KMS-11 (cell line): ENCODE measurements at regions not wholly inside any gene's neighbourhood (a gene's known extent, or its start where the extent isn't known, plus 50 kb on each side); places are given as distances from the start of the nearest gene placed in this dataset.

Source experiments
- H2AFZ ChIP-seq: fragments of 200-600 bp; sonication (generic); 2 replicates; pipeline ENCODE4 v1.6.1; 2016; ENCODE audit warnings: antibody characterized with exemption, mixed run types, low read depth
- H3K27ac ChIP-seq: fragments of 200-600 bp; sonication (generic); 2 replicates; pipeline ENCODE4 v1.6.1; 2016; ENCODE audit warnings: mild to moderate bottlenecking, mixed run types
- H3K27me3 ChIP-seq: fragments of 200-600 bp; sonication (generic); 2 replicates; pipeline ENCODE4 v1.6.1; 2017; ENCODE audit warnings: mild to moderate bottlenecking, low read depth, mixed run types, moderate library complexity; ENCODE audit not compliant: insufficient read depth
- H3K36me3 ChIP-seq: fragments of 200-600 bp; sonication (generic); 2 replicates; pipeline ENCODE4 v1.6.1; 2017; ENCODE audit warnings: mild to moderate bottlenecking, mixed run types; ENCODE audit not compliant: insufficient read depth
- H3K4me1 ChIP-seq: fragments of 200-600 bp; sonication (generic); 2 replicates; pipeline ENCODE4 v1.6.1; 2016; ENCODE audit warnings: mild to moderate bottlenecking, low read depth, mixed run types; ENCODE audit not compliant: poor library complexity, severe bottlenecking
- H3K4me2 ChIP-seq: fragments of 200-600 bp; sonication (generic); 2 replicates; pipeline ENCODE4 v1.7.0; 2016; ENCODE audit warnings: mild to moderate bottlenecking, mixed run types
- H3K4me3 ChIP-seq: fragments of 200-600 bp; sonication (generic); IDR thresholded peaks from 2 replicates; pipeline ENCODE4 v1.6.1; 2017; ENCODE audit warnings: low read depth, low read length, mixed read lengths; ENCODE audit not compliant: insufficient read depth
- H3K79me2 ChIP-seq: fragments of 200-600 bp; sonication (generic); 2 replicates; pipeline ENCODE4 v1.6.1; 2016; ENCODE audit warnings: low read depth, mixed run types; ENCODE audit not compliant: insufficient read depth
- H3K9ac ChIP-seq: fragments of 200-600 bp; sonication (generic); 2 replicates; pipeline ENCODE4 v1.6.1; 2016; ENCODE audit warnings: mild to moderate bottlenecking, mixed run types
- H4K20me1 ChIP-seq: fragments of 200-600 bp; sonication (generic); 2 replicates; pipeline ENCODE4 v1.6.1; 2016; ENCODE audit warnings: mild to moderate bottlenecking, mixed run types; ENCODE audit not compliant: insufficient read depth
- CTCF ChIP-seq: fragments of 200-600 bp; sonication (generic); conservative IDR thresholded peaks from 2 replicates; pipeline ENCODE4 v1.6.1; 2017; ENCODE audit warnings: low read depth, mild to moderate bottlenecking, antibody characterized with exemption, low read length, moderate library complexity, mixed read lengths

DNA sequence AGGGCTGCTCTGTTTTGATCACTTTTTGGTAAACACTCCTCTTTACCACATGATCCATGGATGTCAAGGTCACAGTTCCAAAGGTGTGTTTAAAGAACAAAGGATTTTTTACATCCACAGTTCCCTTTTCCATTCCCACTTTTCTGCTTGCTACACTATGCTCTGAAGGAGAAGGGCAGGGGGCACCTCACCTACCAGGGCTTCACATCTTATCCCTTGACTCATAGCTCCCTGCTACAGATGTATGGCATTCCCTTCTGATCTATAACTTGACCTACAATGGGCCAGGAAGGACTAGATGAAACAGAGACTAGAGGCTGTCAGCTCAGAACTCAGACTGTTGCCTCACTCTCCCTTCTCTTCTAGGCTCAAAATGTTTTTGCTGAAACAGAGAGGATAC, 233.1 kb upstream of the RPS6KA3 start:
- Histone ChIP-seq H3K4me1 (peaks cover 42% of the 10 kb centered on the region), H3K27ac (peak overlapping the region; percentile 26; the same call in 1 of the 2 replicates), H3K36me3 (no peaks in the 10 kb centered on the region), H3K4me2 (peak overlapping the region; percentile 76), H3K27me3 (no peaks in the 10 kb centered on the region), H4K20me1 (no peaks in the 10 kb centered on the region), H3K4me3 (no peak overlapping the region), H2AFZ (no peak overlapping the region), H3K79me2 (no peaks in the 10 kb centered on the region), H3K9ac (no peak overlapping the region)
- no peak for TF ChIP-seq CTCF

DNA sequence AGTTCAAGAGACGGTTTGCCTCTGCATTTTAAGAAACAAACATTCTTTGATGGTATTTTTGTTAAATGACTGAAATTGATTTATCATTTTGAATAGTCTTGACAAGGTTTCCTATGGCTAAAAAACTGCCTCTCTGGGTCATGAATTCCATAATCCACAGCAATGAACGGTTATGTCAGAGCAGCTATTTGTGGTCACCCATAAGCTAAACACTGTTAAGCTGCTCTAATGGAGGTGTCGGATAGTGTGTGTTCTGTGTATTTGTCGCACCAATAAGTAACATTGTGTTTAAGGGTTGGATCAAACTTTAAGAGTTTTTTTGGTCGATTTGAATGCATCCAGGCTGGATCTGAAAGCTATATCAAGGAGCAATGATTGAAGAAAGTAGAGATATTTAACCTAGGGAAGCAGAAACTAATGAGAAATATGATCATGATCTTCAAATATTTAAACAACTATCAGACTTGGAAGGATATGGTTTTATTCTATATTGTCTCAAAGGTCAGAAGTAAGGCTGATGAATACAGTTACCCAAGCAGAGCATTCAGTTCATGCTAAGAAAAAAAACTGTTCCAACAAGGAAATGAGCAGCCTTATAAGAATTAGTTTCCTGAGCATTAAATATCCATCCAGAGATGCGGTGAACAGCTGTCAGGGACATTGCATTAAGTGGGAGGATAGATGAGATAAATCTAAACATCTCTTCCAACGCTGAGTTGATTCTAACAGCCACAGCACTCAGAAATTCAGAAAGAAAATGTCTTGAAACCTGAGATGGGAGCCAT, 232.3 kb upstream of the RPS6KA3 start:
- no peak overlapping the region for H2AFZ ChIP-seq
- H3K27ac ChIP-seq = no peak overlapping the region
- no peaks in the 10 kb centered on the region for H3K27me3 ChIP-seq
- no peaks in the 10 kb centered on the region for H3K79me2 ChIP-seq
- no peaks in the 10 kb centered on the region for H3K36me3 ChIP-seq
- H4K20me1 ChIP-seq = no peaks in the 10 kb centered on the region
- peaks cover 42% of the 10 kb centered on the region for H3K4me1 ChIP-seq
- TF ChIP-seq CTCF = no peak
- no peak overlapping the region for H3K4me3 ChIP-seq
- H3K4me2 ChIP-seq = no peak overlapping the region
- H3K9ac ChIP-seq = no peak overlapping the region

DNA sequence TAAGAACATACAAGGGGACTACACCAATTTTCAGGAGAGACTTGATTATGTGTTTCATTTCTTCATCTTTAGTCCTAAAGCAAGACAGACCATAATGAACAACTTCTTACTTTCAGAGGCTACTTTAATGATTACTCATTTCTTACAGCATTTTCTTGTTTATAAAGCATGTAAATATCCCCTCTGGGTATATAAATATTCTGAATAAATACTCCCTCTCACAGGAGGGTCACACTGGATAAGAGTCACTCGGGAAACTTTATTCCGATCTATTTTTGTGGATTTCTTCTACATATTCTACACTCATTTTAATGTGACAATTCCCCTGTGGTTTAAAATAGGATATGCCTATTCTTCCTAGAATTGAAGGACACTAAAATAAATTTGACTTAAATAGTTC, 228.9 kb upstream of the RPS6KA3 start:
- H3K27ac ChIP-seq = no peak overlapping the region
- H3K79me2 ChIP-seq = no peaks in the 10 kb centered on the region
- H4K20me1 ChIP-seq = no peaks in the 10 kb centered on the region
- H3K4me3 ChIP-seq = no peak overlapping the region
- peaks cover 16% of the 10 kb centered on the region for H3K4me1 ChIP-seq
- no peak overlapping the region for H3K4me2 ChIP-seq
- H3K9ac ChIP-seq = no peak overlapping the region
- H3K27me3 ChIP-seq = no peaks in the 10 kb centered on the region
- H2AFZ ChIP-seq = no peak overlapping the region
- H3K36me3 ChIP-seq = no peaks in the 10 kb centered on the region
- TF ChIP-seq CTCF = no peak

- no peak overlapping the region for H3K9ac ChIP-seq
- H3K27ac ChIP-seq = no peak overlapping the region
- no peak for TF ChIP-seq CTCF
- H3K4me3 ChIP-seq = no peak overlapping the region
- no peaks in the 10 kb centered on the region for H3K4me1 ChIP-seq
- H3K36me3 ChIP-seq = no peaks in the 10 kb centered on the region
- H4K20me1 ChIP-seq = no peaks in the 10 kb centered on the region
- H3K4me2 ChIP-seq = no peak overlapping the region
- H3K27me3 ChIP-seq = no peaks in the 10 kb centered on the region
- H2AFZ ChIP-seq = no peak overlapping the region
- no peaks in the 10 kb centered on the region for H3K79me2 ChIP-seq
Observed at GRCh38 chrX:20488473-20488872, 221.8 kb upstream of the RPS6KA3 start.
